Chondrocyte (in vitro differentiated cells): ENCODE measurements at regions not wholly inside any gene's neighbourhood (a gene's known extent, or its start where the extent isn't known, plus 50 kb on each side); places are given as distances from the start of the nearest gene placed in this dataset.

Experiments
- DNase-seq: peaks from one replicate; pipeline ENCODE4 v3.0.0; 2021; ENCODE audit warnings: mixed read lengths, low spot score
- H3K27ac Mint-ChIP-seq: one replicate; pipeline ENCODE4 v1.8.0; 2021; ENCODE audit warnings: mild to moderate bottlenecking, moderate library complexity, mixed read lengths; ENCODE audit not compliant: unreplicated experiment
- H3K27me3 Mint-ChIP-seq: 2 replicates; pipeline ENCODE4 v1.8.0; 2021; ENCODE audit warnings: low read depth, mixed read lengths
- H3K36me3 Mint-ChIP-seq: 2 replicates; pipeline ENCODE4 v1.8.0; 2021; ENCODE audit warnings: low read depth, mixed read lengths
- H3K4me1 Mint-ChIP-seq: 2 replicates; pipeline ENCODE4 v1.8.0; 2021; ENCODE audit warnings: low read depth, mild to moderate bottlenecking, mixed read lengths
- H3K4me3 Mint-ChIP-seq: one replicate; pipeline ENCODE4 v1.8.0; 2021; ENCODE audit warnings: mild to moderate bottlenecking, moderate library complexity, mixed read lengths; ENCODE audit not compliant: unreplicated experiment
- H3K9me3 Mint-ChIP-seq: 2 replicates; pipeline ENCODE4 v1.8.0; 2021; ENCODE audit warnings: low read depth, mixed read lengths
- TF ChIP-seq, protein P1 (sequence below): fragments of 200-600 bp; sonication (generic); IDR thresholded peaks from 2 replicates; pipeline ENCODE4 v1.5.0; 2021; ENCODE audit warnings: antibody characterized with exemption, mild to moderate bottlenecking, moderate library complexity

- Mint-ChIP-seq H3K27ac (no peak overlapping the region), H3K4me1 (peaks cover 23% of the 10 kb centered on the region)
Observed at GRCh38 chr6:140044626-140045025, 670.2 kb upstream of the CITED2 start.

DNA sequence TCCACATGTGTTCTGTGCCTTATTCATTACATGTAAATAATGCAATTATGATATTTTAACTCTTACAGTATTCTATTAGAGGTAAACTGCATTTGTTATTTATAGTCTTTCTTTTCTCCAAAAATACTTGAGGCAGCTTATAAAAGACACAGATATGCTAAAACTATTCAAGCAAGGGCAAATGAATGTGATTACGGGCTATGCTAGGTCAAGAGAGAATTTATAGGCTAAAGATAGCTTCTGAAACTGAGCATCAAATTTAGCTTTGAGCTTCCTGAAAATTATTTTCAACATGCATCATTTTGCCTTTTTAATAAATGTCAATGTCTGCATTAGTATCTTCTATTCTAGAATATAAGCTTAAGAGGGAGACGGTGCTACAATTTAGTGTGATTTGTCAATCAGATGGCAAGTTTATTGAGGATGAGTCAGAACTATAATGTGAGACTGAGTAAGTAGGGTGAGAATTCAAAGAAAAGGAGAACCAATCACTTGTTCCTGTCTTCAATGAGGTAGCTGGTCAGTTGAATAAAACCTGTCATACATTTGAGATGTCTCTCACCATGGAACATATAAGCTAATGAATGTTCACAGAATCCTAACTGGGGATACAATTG, 669.4 kb upstream of the CITED2 start:
- H3K27ac Mint-ChIP-seq, result no peak overlapping the region
- no peaks in the 10 kb centered on the region for H3K27me3 Mint-ChIP-seq
- H3K9me3 Mint-ChIP-seq, result peaks cover 5% of the 10 kb centered on the region
- H3K36me3 Mint-ChIP-seq, result no peaks in the 10 kb centered on the region
- peaks cover 22% of the 10 kb centered on the region for H3K4me1 Mint-ChIP-seq
- DNase-seq, result no peak
- TF ChIP-seq, protein P1, sequence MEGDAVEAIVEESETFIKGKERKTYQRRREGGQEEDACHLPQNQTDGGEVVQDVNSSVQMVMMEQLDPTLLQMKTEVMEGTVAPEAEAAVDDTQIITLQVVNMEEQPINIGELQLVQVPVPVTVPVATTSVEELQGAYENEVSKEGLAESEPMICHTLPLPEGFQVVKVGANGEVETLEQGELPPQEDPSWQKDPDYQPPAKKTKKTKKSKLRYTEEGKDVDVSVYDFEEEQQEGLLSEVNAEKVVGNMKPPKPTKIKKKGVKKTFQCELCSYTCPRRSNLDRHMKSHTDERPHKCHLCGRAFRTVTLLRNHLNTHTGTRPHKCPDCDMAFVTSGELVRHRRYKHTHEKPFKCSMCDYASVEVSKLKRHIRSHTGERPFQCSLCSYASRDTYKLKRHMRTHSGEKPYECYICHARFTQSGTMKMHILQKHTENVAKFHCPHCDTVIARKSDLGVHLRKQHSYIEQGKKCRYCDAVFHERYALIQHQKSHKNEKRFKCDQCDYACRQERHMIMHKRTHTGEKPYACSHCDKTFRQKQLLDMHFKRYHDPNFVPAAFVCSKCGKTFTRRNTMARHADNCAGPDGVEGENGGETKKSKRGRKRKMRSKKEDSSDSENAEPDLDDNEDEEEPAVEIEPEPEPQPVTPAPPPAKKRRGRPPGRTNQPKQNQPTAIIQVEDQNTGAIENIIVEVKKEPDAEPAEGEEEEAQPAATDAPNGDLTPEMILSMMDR, result no peak
- H3K4me3 Mint-ChIP-seq, result no peak overlapping the region

More at GRCh38 chr6:140044626-140045025, 670.2 kb upstream of the CITED2 start:
- Mint-ChIP-seq H3K27me3 (no peaks in the 10 kb centered on the region), H3K36me3 (no peaks in the 10 kb centered on the region), H3K9me3 (peaks cover 5% of the 10 kb centered on the region), H3K4me3 (no peak overlapping the region)
- DNase-seq, result no peak
- TF ChIP-seq, protein P1, result no peak

DNA sequence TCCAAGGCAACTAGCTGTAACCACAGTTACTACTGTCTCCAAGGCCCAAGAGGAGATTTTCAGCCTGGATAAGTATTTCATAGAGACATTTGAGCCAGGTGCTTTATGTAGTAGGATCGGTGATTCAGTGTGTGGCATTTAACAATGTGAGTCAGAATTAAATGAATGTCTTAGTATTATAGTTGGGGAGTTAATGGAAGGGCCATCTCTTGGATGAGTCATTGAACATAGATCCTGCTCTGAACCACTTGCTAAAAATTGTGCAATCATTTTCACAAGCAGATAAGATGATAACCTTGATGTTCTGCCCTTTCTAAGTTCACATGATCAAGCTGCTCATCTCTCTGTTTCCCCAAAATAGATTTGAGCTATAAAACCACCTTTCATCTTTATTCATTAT, 668.9 kb upstream of the CITED2 start:
- TF ChIP-seq, protein P1, result no peak
- Mint-ChIP-seq H3K27me3 (no peaks in the 10 kb centered on the region), H3K27ac (no peak overlapping the region), H3K4me1 (peaks cover 22% of the 10 kb centered on the region), H3K4me3 (no peak overlapping the region), H3K36me3 (no peaks in the 10 kb centered on the region), H3K9me3 (peaks cover 5% of the 10 kb centered on the region)
- DNase-seq, result no peak

GRCh38 chr6:140041571-140042332, 667.3 kb upstream of the CITED2 start:
- no peak for DNase-seq
- H3K36me3 Mint-ChIP-seq, result no peaks in the 10 kb centered on the region
- H3K27ac Mint-ChIP-seq, result no peak overlapping the region
- no peak overlapping the region for H3K4me3 Mint-ChIP-seq
- no peaks in the 10 kb centered on the region for H3K27me3 Mint-ChIP-seq
- TF ChIP-seq, protein P1, result no peak
- peaks cover 7% of the 10 kb centered on the region for H3K9me3 Mint-ChIP-seq
- peaks cover 22% of the 10 kb centered on the region for H3K4me1 Mint-ChIP-seq

DNA sequence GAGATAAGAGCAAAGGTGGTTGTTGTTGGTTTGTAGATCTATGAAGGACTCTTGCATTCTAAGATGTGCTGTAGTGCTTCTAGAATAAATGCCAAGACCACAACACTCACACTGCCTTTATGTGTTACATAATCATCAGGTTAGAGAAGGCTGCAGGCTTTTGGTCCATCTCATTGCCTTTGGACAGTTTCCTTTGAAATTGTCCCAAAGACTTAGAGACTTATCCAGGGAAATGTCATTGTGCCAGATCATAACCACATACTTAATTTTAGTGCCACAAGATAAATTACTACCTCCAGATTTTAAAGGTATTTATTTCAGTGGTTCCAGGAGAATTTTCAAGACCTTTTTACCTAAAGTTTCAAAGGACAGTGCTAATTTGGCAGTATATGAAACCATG, 666.6 kb upstream of the CITED2 start:
- H3K4me3 Mint-ChIP-seq, result no peak overlapping the region
- no peaks in the 10 kb centered on the region for H3K36me3 Mint-ChIP-seq
- peaks cover 13% of the 10 kb centered on the region for H3K9me3 Mint-ChIP-seq
- TF ChIP-seq, protein P1, result no peak
- DNase-seq, result no peak
- no peak overlapping the region for H3K27ac Mint-ChIP-seq
- no peaks in the 10 kb centered on the region for H3K27me3 Mint-ChIP-seq
- H3K4me1 Mint-ChIP-seq, result peaks cover 22% of the 10 kb centered on the region
